Neuronal stem cell (in vitro differentiated cells): ENCODE measurements at regions not wholly inside any gene's neighbourhood (a gene's known extent, or its start where the extent isn't known, plus 50 kb on each side); places are given as distances from the start of the nearest gene placed in this dataset.

Source experiments
- DNase-seq: peaks from one replicate; pipeline ENCODE4 v3.0.0-alpha.2; 2013; ENCODE audit warnings: low spot score
- H2AFZ ChIP-seq: one replicate; pipeline ENCODE4 v1.6.1; 2013; ENCODE audit warnings: mild to moderate bottlenecking, low read length, inconsistent platforms
- H2AK5ac ChIP-seq: 2 replicates; pipeline ENCODE4 v1.6.1; 2013; ENCODE audit warnings: low read depth, mild to moderate bottlenecking, inconsistent platforms, low read length, moderate library complexity, mixed read lengths
- H2BK120ac ChIP-seq: 2 replicates; pipeline ENCODE4 v1.6.1; 2013; ENCODE audit warnings: low read depth, mild to moderate bottlenecking, inconsistent platforms, low read length, moderate library complexity, mixed read lengths
- H2BK12ac ChIP-seq: one replicate; pipeline ENCODE4 v1.6.1; 2013; ENCODE audit warnings: low read length, inconsistent platforms
- H2BK15ac ChIP-seq: 2 replicates; pipeline ENCODE4 v1.6.1; 2013; ENCODE audit warnings: mild to moderate bottlenecking, low read length, inconsistent platforms, mixed read lengths
- H2BK5ac ChIP-seq: one replicate; pipeline ENCODE4 v1.6.1; 2013; ENCODE audit warnings: inconsistent platforms, mild to moderate bottlenecking, low read length, moderate library complexity
- H3K14ac ChIP-seq: one replicate; pipeline ENCODE4 v1.6.1; 2013; ENCODE audit warnings: low read length, inconsistent platforms
- H3K18ac ChIP-seq: 2 replicates; pipeline ENCODE4 v1.6.1; 2013; ENCODE audit warnings: low read length, inconsistent platforms
- H3K23ac ChIP-seq: 2 replicates; pipeline ENCODE4 v1.6.1; 2013; ENCODE audit warnings: low read depth, mild to moderate bottlenecking, mixed read lengths, low read length, inconsistent platforms; ENCODE audit not compliant: poor library complexity
- H3K27ac ChIP-seq: replicated peaks from 3 replicates; pipeline ENCODE4 v1.5.1; 2013; ENCODE audit warnings: low read length, inconsistent platforms
- H3K27me3 ChIP-seq, 3 experiments: 2 replicates each; pipeline ENCODE4 v1.6.1; 2013; ENCODE audit warnings: low read length in 3 of 3, mild to moderate bottlenecking in 2 of 3, inconsistent platforms in 1 of 3, low read depth in 1 of 3, mixed read lengths in 1 of 3, moderate library complexity in 1 of 3; ENCODE audit not compliant: control insufficient read depth in 3 of 3, insufficient read depth in 3 of 3
- H3K36me3 ChIP-seq, 2 donors: replicated peaks in 1 of 2; 2 replicates each; pipeline ENCODE4 v1.6.1; 2013; ENCODE audit warnings: low read length in 2 of 2; ENCODE audit not compliant: control insufficient read depth in 2 of 2, insufficient read depth in 2 of 2
- H3K4ac ChIP-seq: 2 replicates; pipeline ENCODE4 v1.6.1; 2013; ENCODE audit warnings: inconsistent platforms, mild to moderate bottlenecking, low read length, moderate library complexity
- H3K4me1 ChIP-seq, 2 donors: 1 replicate in 1 of 2; 2 replicates in 1 of 2; pipeline ENCODE4 v1.6.1; 2013; ENCODE audit warnings: low read length in 2 of 2, low read depth in 1 of 2; ENCODE audit not compliant: control insufficient read depth in 2 of 2, insufficient read depth in 1 of 2
- H3K4me2 ChIP-seq: one replicate; pipeline ENCODE4 v1.6.1; 2013; ENCODE audit warnings: mild to moderate bottlenecking, low read length, inconsistent platforms; ENCODE audit not compliant: insufficient read depth, poor library complexity, severe bottlenecking
- H3K4me3 ChIP-seq, 2 donors: 2 replicates each; pipeline ENCODE4 v1.5.1; 2013; ENCODE audit warnings: low read length in 2 of 2, mild to moderate bottlenecking in 2 of 2, inconsistent platforms in 1 of 2, moderate library complexity in 1 of 2
- H3K79me1 ChIP-seq: one replicate; pipeline ENCODE4 v1.6.1; 2013; ENCODE audit warnings: low read depth, mild to moderate bottlenecking, inconsistent platforms, low read length, moderate library complexity
- H3K9ac ChIP-seq: one replicate; pipeline ENCODE4 v1.6.1; 2013; ENCODE audit warnings: mild to moderate bottlenecking, low read depth, low read length, inconsistent platforms; ENCODE audit not compliant: poor library complexity
- H3K9me3 ChIP-seq, 2 donors: replicated peaks in 1 of 2; 2 replicates each; pipeline versions ENCODE3 to v1.6.1; 2013; ENCODE audit warnings: low read length in 2 of 2, mild to moderate bottlenecking in 2 of 2, inconsistent platforms in 1 of 2, low read depth in 1 of 2, mixed read lengths in 1 of 2, moderate library complexity in 1 of 2; ENCODE audit not compliant: control insufficient read depth in 2 of 2, insufficient read depth in 1 of 2
- H4K8ac ChIP-seq: one replicate; pipeline ENCODE4 v1.6.1; 2013; ENCODE audit warnings: low read depth, mild to moderate bottlenecking, inconsistent platforms, low read length, moderate library complexity
- H4K91ac ChIP-seq: one replicate; pipeline ENCODE4 v1.6.1; 2013; ENCODE audit warnings: low read length, low read depth, mild to moderate bottlenecking, inconsistent platforms; ENCODE audit not compliant: poor library complexity
- WGBS, 2 donors: extraction: QIAGEN DNeasy Blood & Tissue Kit; methylation state at CpG; one replicate each; pipeline ENCODE4 v1.1.7; 2013; ENCODE audit warnings: missing lambda C conversion rate in 2 of 2, mixed read lengths in 1 of 2; ENCODE audit not compliant: insufficient read length in 2 of 2, insufficient replicate concordance in 1 of 2; ENCODE audit errors: extremely low coverage in 2 of 2; 5-methylcytosine and 5-hydroxymethylcytosine counted together

- H2AFZ ChIP-seq, result peak overlapping the region; percentile 26
- H3K36me3 ChIP-seq, result no peaks in the 10 kb centered on the region
- no peak for DNase-seq
- H2BK12ac ChIP-seq, result no peak overlapping the region
- H4K8ac ChIP-seq, result no peak overlapping the region
- no peak overlapping the region for H3K9ac ChIP-seq
- no peak overlapping the region for H3K14ac ChIP-seq
- no peak overlapping the region for H3K4ac ChIP-seq
- H3K4me2 ChIP-seq, result no peak overlapping the region
- H4K91ac ChIP-seq, result no peak overlapping the region
- no peak overlapping the region for H3K4me3 ChIP-seq
- WGBS, 2 donors, result no CpG with 5 or more reads among the region's 7 CpGs
- no peak overlapping the region for H2BK15ac ChIP-seq
- no peaks in the 10 kb centered on the region for H3K9me3 ChIP-seq
- H3K27me3 ChIP-seq, result no peaks in the 10 kb centered on the region
- peaks cover 2 to 6% of the 10 kb centered on the region in 2 donors for H3K4me1 ChIP-seq
- no peak overlapping the region for H2BK5ac ChIP-seq
- H3K23ac ChIP-seq, result no peak overlapping the region
- H3K18ac ChIP-seq, result peak overlapping the region; percentile 41
- H2AK5ac ChIP-seq, result no peak overlapping the region
- H3K27ac ChIP-seq, result no peak overlapping the region
- no peaks in the 10 kb centered on the region for H3K79me1 ChIP-seq
- H2BK120ac ChIP-seq, result no peak overlapping the region
These were observed 240.9 kb downstream of the STIM2 start for GRCh38 chr4:27101561-27101960.

GRCh38 chr4:27111627-27112026 is 251.0 kb downstream of the STIM2 start:
- Histone ChIP-seq H3K9me3 (no peaks in the 10 kb centered on the region), H4K8ac (no peak overlapping the region), H2BK15ac (no peak overlapping the region), H3K36me3 (no peaks in the 10 kb centered on the region), H3K27me3 (no peaks in the 10 kb centered on the region), H2BK5ac (no peak overlapping the region), H3K4ac (no peak overlapping the region), H3K23ac (no peak overlapping the region), H3K4me3 (no peak overlapping the region), H2AFZ (no peak overlapping the region), H3K18ac (no peak overlapping the region), H2BK120ac (no peak overlapping the region), H3K9ac (no peak overlapping the region), H3K27ac (no peak overlapping the region), H3K14ac (no peak overlapping the region), H3K79me1 (no peaks in the 10 kb centered on the region), H4K91ac (no peak overlapping the region), H3K4me2 (no peak overlapping the region), H2AK5ac (no peak overlapping the region), H3K4me1 (peaks cover 12 to 21% of the 10 kb centered on the region in 2 donors), H2BK12ac (no peak overlapping the region)
- no CpG with 5 or more reads among the region's 3 CpGs for WGBS, 2 donors
- DNase-seq, result no peak

- no peak overlapping the region for H3K23ac ChIP-seq
- WGBS, 2 donors, result no CpG with 5 or more reads among the region's 3 CpGs
- H3K4ac ChIP-seq, result no peak overlapping the region
- no peak overlapping the region for H2BK120ac ChIP-seq
- H4K8ac ChIP-seq, result no peak overlapping the region
- peaks cover 13 to 21% of the 10 kb centered on the region in 2 donors for H3K4me1 ChIP-seq
- no peak overlapping the region for H3K9ac ChIP-seq
- H3K9me3 ChIP-seq, result no peaks in the 10 kb centered on the region
- no peak overlapping the region for H3K4me3 ChIP-seq
- H4K91ac ChIP-seq, result no peak overlapping the region
- no peak overlapping the region for H2BK5ac ChIP-seq
- no peaks in the 10 kb centered on the region for H3K27me3 ChIP-seq
- H3K14ac ChIP-seq, result no peak overlapping the region
- DNase-seq, result no peak
- H3K18ac ChIP-seq, result no peak overlapping the region
- H2AFZ ChIP-seq, result no peak overlapping the region
- no peaks in the 10 kb centered on the region for H3K36me3 ChIP-seq
- H2AK5ac ChIP-seq, result no peak overlapping the region
- H3K79me1 ChIP-seq, result no peaks in the 10 kb centered on the region
- H3K27ac ChIP-seq, result no peak overlapping the region
- H2BK15ac ChIP-seq, result no peak overlapping the region
- no peak overlapping the region for H2BK12ac ChIP-seq
- no peak overlapping the region for H3K4me2 ChIP-seq
These were observed 251.9 kb downstream of the STIM2 start for GRCh38 chr4:27112587-27112986.

GRCh38 chr4:27115221-27115620 is 254.6 kb downstream of the STIM2 start:
- no peak overlapping the region for H3K23ac ChIP-seq
- no peak overlapping the region for H2BK15ac ChIP-seq
- H2BK12ac ChIP-seq, result no peak overlapping the region
- no peak overlapping the region for H2BK5ac ChIP-seq
- no peaks in the 10 kb centered on the region for H3K9me3 ChIP-seq
- H2AK5ac ChIP-seq, result no peak overlapping the region
- peaks cover 8 to 14% of the 10 kb centered on the region in 2 donors for H3K4me1 ChIP-seq
- H3K36me3 ChIP-seq, result no peaks in the 10 kb centered on the region
- no peaks in the 10 kb centered on the region for H3K79me1 ChIP-seq
- H3K4me3 ChIP-seq, result no peak overlapping the region
- no peak overlapping the region for H3K27ac ChIP-seq
- H3K14ac ChIP-seq, result no peak overlapping the region
- H2BK120ac ChIP-seq, result no peak overlapping the region
- WGBS, 2 donors, result no CpG with 5 or more reads among the region's 4 CpGs
- DNase-seq, result no peak
- no peak overlapping the region for H3K18ac ChIP-seq
- no peak overlapping the region for H3K4me2 ChIP-seq
- H3K9ac ChIP-seq, result no peak overlapping the region
- no peak overlapping the region for H2AFZ ChIP-seq
- H3K27me3 ChIP-seq, result no peaks in the 10 kb centered on the region
- no peak overlapping the region for H4K91ac ChIP-seq
- H4K8ac ChIP-seq, result no peak overlapping the region
- no peak overlapping the region for H3K4ac ChIP-seq
